ENCODE measurements at regions not wholly inside any gene's neighbourhood (a gene's known extent, or its start where the extent isn't known, plus 50 kb on each side); places are given as distances from the start of the nearest gene placed in this dataset.

- TF ChIP-seq CHD7 (IDR thresholded peaks at IDR 0.05; ENCODE audit: insufficient replicate concordance, low read length) (no peak), SIN3A (conservative IDR thresholded peaks at IDR 0.05 in 1 of 2, IDR thresholded peaks at IDR 0.05 in 1 of 2; ENCODE audit: low read depth in 1 of 2, low read length in 2 of 2) (no peak), PHF8 (conservative IDR thresholded peaks at IDR 0.05; ENCODE audit: low read depth, low read length) (no peak), EP300 (IDR thresholded peaks at IDR 0.05; ENCODE audit: borderline replicate concordance in 1 of 2, low read depth in 2 of 2, low read length in 2 of 2) (no peak), TEAD4 (IDR thresholded peaks at IDR 0.05; ENCODE audit: low read depth, low read length) (no peak), KDM4A (IDR thresholded peaks at IDR 0.05; ENCODE audit: low read depth, low read length, severe bottlenecking) (no peak), BCL11A (IDR thresholded peaks at IDR 0.05; ENCODE audit: low read depth in 2 of 2, low read length in 2 of 2) (no peak), SIX5 (IDR thresholded peaks at IDR 0.05; ENCODE audit: low read depth, low read length) (no peak), CBX8 (IDR thresholded peaks at IDR 0.05; ENCODE audit: borderline replicate concordance, low read depth, low read length) (no peak), EGR1 (IDR thresholded peaks at IDR 0.05; ENCODE audit: borderline replicate concordance, low read depth, low read length) (no peak), SP4 (IDR thresholded peaks at IDR 0.05; ENCODE audit: low read length) (no peak), SIRT6 (IDR thresholded peaks at IDR 0.05; ENCODE audit: low read length) (no peak)
Observed at GRCh38 chr2:242056785-242057184, 187.3 kb downstream of the RTP5 start (continued).

All from H1 (cell line).